HG02938 (cell line): ENCODE measurements at regions not wholly inside any gene's neighbourhood (a gene's known extent, or its start where the extent isn't known, plus 50 kb on each side); places are given as distances from the start of the nearest gene placed in this dataset.

Experiments used
- ATAC-seq: cut with Tn5 transposase; IDR thresholded peaks from one replicate; pipeline ENCODE4 v1.9.1; 2021; ENCODE audit warnings: mild to moderate bottlenecking, moderate library complexity; ENCODE audit not compliant: unreplicated experiment

DNA sequence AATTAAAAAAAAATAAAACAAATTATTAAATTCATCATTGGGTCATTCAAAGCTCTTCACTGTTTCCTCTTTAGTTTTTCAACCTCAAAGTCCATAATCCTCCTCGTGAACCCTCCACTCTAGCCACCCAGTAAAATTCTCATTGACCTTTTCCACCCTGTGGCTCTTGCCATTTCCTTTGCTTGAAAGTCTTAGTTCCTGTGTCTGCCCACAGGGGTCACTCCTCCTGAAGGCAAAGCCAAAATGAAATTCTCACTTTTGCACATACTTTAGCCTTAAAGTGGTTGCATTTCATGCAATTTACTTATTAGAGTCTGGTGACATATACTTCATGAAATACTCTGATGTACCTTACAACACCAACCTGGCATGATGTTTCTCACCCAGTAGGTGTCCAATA is 263.7 kb downstream of the BMP2 start:
- ATAC-seq, result no peak

- no peak for ATAC-seq
Measured at GRCh38 chr20:7038029-7038428, 270.5 kb downstream of the BMP2 start.

DNA sequence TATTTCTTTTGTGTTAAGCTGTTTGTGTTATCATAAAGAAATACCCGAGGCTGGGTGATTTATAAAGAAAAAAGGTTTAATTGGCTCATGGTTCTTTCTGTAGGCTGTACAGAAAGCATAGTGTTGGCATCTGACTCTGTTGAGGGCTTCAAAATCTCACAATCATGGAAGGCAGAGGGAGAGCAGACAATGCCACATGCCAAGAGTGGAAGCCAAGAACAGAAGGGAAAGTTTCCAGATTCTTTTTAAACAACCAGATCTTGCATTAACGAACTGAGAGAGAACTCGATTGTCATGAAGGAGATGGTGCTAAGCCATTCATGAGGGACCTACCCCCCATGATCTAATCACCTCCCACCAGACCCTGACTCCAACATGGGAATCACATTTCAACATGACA is 290.1 kb downstream of the BMP2 start:
- ATAC-seq, result no peak

DNA sequence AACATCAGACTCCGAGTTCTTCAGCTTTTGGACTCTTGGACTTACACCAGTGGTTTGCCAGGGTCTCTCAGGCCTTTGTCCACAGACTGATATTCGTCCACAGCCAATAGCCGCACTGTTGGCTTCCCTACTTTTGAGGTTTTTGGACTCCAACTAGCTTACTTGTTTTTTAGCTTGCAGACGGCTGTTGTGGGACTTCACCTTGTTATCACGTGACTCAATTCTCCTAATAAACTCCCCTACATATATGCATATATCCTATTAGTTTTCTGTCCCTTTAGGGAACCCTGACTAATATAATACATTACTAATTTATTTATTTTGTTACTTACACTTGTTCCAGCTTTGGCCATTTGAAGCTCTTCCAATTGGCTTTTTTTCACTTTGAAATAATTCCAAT is 311.3 kb downstream of the BMP2 start:
- ATAC-seq, result no peak

GRCh38 chr20:7080472-7080871 is 313.0 kb downstream of the BMP2 start:
- ATAC-seq, result no peak

GRCh38 chr20:7085467-7085866 is 318.0 kb downstream of the BMP2 start:
- no peak for ATAC-seq

DNA sequence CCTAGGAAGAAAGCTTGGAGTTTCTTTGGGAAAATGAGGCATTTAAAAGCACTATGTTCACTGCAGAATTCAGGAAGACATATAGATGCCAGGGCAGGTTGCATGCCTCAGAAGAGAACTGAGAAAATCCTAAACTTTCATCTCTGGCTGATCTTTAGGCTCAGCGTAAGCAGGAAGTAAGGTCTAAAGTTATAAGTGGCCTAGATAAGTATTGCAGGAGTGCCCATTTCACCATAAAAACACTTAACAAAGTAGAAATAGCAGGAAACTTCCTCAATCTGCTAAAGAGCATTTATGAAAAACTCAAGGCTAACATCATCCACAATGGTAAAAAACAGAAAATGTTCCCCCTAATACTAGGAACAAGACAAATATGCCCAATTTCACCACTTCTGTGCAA is 320.3 kb downstream of the BMP2 start:
- no peak for ATAC-seq

DNA sequence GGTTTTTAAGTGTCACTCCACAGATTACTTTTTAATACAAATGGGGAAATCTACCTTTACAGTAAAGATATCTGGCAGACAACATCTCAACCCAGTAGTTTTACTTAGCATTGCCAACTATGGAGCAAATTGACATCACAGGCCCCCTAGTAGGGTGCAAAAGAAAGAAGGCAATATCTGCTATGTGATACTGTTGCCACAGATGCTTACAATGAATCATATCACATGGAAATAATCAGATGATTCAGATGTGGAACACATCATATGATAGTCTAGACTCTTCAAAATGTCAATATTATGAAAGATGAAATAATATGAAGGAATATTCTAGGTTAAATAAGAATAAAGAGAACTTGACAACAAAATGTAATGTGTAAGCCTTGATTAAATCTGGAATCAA is 322.5 kb downstream of the BMP2 start:
- ATAC-seq, result no peak

- no peak for ATAC-seq
Measured at GRCh38 chr20:7090811-7091210, 323.3 kb downstream of the BMP2 start.

- no peak for ATAC-seq
Measured at GRCh38 chr20:7091655-7092054, 324.2 kb downstream of the BMP2 start.

DNA sequence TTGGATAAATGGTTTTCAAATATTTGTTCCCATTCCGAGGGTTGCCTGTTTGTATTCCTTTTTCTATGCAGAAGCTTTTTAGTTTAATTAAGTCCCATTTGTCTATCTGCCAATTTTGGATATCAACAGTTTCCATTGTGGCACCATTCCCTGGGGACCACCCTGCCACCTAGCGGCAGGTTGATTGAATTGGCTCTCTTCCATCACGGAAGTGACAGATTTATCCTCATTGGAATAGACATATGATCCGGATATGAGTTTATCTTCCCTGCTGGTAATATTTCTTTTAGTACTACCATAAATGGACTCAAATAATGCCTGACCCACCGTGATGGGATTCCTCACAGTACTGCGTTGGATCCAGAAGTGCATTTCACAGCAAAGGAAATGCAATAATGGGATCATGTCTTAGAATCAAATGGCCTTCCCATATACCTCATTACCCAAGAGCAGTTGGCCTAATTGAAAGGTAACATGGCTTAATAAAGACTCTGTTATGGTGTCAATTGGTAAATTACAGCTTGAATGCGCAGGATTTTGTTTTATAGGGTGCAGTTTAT is 327.0 kb downstream of the BMP2 start:
- ATAC-seq, result no peak

DNA sequence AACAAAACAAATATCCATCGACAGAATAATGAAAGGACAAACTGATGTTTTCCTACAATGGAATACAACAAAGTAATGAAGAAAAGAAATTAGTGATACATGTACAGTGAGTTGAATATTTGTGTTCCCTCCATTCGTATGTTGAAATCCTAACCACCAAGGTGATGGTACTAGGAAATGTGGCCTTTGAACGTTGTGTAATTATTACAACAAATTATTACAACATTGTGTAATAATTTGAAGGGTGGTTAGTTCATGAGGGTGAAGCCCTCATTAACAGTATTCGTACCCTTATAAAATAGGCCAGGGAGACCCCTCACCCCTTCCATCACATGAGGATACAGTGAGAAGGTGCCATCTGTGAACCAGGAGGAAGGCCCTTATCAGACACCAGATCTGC is 339.4 kb downstream of the BMP2 start:
- ATAC-seq, result no peak

GRCh38 chr20:7108929-7109328 is 341.4 kb downstream of the BMP2 start:
- no peak for ATAC-seq

GRCh38 chr20:7113577-7114466 is 346.3 kb downstream of the BMP2 start:
- no peak for ATAC-seq

DNA sequence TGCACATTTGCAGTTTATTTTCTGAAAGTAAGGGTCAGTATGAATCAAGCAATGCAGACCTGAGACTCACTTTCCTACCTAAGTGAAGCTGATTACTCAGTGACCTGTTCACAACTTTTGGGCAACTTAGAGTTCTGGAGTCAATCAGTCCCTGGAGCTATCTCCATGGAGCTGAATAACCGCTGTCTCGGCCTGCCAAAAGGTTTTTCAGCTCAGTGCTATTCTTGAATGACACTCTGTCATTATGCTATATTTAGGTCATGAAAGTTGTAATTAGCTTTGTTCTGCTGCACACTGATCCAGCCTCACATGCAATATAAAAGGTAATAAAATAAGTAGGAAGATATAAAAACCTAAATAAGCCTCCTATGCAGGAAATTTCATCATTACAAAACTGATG is 356.0 kb downstream of the BMP2 start:
- no peak for ATAC-seq

DNA sequence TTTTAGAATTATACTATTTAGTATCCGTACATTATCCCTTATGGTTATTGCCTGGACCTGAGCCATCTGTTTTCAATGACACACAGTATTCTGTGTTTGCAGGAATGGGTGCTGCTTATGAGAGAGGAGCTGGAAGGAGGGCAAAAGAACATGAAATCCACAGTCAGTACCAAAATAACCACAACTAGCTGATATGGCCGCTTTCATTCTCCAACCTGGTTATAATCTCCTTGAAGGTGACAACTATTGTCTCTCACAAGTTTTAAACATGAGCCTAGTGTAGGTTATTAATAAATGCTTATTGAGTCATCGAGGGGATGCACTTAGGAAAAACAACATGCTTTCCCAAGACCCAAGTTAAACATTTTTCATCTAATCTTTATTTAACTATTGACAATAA is 356.6 kb downstream of the BMP2 start:
- no peak for ATAC-seq

DNA sequence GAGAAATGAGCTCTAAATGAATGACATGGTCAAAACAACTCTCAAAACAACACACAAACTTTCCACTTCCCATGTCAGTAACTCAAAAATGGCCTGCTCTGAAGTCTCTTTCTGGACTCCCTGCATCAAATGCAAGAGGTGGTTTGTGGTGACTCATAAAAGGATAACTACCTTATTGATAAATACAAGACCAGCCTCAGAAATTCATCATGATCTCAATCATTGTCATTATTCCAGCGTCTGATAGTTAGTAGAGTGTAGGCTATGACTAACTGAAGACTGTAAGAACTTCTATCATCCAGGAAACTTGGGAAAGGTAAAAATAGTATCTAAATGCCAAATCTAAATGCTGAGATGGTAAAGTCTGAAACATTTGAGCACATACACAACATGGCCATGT is 369.4 kb downstream of the BMP2 start:
- no peak for ATAC-seq

DNA sequence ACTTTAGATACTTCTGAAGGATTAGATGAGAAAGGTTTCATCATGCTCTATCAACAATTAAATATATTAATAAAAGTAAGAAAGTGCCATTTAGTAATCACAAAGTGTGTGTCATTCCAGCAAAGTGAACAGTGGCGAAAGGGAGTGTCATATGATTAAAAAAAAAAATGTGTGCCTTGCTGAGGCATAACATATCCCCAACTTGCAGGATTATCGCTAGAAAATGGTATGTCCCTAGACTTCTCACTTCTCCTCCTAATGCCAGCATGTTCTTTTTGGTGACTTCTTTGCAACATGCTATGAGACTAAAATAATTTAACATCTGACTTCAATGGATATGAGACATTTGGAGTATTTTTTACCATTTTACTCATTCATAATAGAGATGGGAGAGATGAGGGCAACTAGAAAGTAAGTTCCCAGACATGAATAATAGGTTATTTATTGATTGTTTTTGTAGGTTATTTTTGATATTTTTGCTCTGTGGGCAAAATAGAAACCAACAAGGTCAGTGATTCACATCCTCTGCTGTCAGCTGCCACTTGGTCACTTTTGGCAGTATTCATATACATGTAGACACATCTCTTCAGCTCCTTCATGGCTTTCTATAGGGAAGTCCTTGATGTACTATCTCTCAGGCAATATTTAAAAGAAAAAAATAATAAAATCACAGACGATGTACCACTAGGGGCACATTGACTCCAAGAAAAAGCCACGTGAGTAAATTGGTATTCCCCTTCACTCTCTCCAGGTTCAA is 370.1 kb downstream of the BMP2 start:
- peak; percentile 81 for ATAC-seq

- ATAC-seq, result no peak
Measured at GRCh38 chr20:7144464-7144863, 377.0 kb downstream of the BMP2 start.

- no peak for ATAC-seq
Measured at GRCh38 chr20:7146552-7147219, 379.2 kb downstream of the BMP2 start.

DNA sequence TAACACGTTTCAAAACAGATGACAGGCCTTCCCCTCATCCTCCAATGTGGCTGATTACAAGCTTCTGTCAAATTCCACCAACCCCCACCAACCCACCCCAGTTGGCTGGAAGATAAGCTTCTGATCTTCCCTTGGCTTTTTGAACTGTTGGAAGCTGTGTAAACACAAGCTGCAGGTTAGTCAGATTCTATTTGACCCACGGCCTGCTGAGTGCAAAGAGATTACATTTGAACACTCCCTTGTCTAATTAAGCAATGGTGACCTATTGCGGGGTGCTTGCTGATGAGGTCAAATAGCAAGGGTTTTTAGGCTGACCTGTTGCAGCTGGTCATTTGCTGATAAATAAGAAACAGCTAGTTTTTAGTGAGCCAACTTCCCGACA is 379.7 kb downstream of the BMP2 start:
- ATAC-seq, result no peak
